CD4-positive, alpha-beta T cell treated with Interleukin-12 subunit alpha and Interleukin-12 subunit beta, for 1 hour (primary cell): ENCODE measurements at regions not wholly inside any gene's neighbourhood (a gene's known extent, or its start where the extent isn't known, plus 50 kb on each side); places are given as distances from the start of the nearest gene placed in this dataset.
"Not testable (repeated sequence)": the region's sequence is repeated elsewhere in the genome, so short reads cannot be mapped to it uniquely, and the experiment has no call there.

Experiments used
- DNase-seq: peaks from one replicate; pipeline ENCODE4 v3.0.0-alpha.2; 2020

- DNase-seq: no peak
These were observed 738.8 kb downstream of the AMY1C start for GRCh38 chr1:104488296-104489015.

GRCh38 chr1:104526158-104526795, 776.6 kb downstream of the AMY1C start:
- no peak for DNase-seq

DNA sequence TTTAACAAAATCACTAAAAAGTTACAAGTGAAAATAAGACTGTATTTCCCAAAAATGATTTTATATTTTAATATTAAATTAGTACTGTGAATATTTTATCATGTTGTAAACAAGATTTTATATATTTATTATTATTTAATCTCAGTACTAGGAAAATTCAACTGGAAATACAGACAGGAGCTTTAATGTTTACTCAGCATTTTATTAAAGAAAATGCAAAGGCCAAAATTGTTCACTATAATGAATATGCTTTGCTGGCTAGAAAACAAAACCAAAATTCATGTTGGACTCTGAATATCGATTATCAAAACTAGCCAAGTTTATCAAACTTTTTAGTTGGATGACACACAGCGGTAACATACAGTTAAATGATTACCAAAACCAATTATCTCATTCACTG, 782.3 kb downstream of the AMY1C start:
- DNase-seq: no peak

DNA sequence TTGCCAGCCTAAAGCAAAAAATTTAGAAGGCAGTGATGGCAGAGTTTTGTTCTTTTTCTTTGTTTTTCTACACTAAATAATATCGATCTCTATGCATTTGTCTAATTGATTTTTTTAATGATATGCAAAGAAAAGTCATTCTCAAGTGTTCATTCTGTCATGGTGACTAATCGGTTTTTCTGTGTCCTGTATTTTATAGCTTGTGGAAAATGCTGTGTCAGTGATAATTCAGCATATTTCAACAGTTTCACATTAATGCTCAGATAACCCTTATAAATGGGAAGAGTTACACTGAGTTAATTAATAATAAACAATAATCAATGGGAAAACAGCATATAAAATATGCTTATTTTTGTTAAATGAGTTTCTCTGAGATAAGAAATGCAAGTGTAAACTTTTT, 824.9 kb downstream of the AMY1C start:
- no peak for DNase-seq

DNA sequence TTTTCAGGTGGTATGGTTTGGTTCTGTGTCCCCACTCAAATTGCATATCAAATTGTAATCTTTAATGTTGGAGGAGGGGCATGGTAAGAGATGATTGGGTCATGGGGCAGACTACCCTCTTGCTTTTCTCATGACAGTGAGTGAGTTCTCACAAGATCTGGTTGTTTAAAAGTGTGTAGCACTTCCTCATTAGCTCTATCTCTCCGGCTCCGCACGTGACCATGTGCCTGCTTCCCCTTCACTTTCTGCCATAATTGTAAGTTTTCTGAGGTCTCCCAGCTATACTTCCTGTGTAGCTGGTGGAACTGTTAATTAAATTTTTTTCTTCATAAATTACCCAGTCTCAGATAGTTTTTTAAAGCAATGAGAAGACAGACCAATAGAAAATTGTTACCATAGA, 843.2 kb downstream of the AMY1C start:
- no peak for DNase-seq

DNA sequence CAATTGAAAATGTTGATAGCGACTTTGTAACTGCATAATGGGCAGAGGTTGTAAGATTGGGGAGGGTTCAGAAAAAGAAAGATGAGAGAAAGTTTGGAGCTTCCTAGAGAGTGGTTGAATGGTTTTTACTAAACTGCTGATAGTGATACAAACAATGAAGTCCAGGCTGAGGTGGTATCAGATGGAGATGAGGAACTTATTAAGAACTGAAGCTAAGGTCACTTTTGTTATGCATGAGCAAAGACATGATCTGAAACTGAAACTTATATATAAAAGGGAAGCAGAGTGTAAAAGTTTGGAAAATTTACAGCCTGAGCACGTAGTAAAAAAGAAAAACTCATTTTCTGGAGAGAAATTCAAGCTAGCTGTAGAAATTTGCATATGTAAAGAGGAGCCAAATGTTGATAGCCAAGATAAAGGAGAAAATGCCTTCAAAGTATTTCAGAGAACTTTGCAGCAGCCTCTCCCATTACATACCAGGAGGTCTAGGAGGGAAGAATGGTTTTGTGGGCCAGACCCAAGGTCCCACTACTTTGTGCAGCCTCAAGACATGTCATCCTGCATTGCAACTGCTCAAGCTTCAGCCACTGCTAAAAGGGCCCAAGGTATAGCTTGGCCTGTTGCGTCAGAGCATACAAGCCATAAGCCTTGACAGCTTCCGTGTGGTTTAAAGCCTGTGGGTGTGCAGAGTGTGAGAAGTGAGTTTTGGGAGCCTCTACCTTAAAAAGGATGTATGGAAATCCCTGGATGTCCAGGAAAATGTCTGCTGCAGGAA, 843.9 kb downstream of the AMY1C start:
- no peak for DNase-seq

DNA sequence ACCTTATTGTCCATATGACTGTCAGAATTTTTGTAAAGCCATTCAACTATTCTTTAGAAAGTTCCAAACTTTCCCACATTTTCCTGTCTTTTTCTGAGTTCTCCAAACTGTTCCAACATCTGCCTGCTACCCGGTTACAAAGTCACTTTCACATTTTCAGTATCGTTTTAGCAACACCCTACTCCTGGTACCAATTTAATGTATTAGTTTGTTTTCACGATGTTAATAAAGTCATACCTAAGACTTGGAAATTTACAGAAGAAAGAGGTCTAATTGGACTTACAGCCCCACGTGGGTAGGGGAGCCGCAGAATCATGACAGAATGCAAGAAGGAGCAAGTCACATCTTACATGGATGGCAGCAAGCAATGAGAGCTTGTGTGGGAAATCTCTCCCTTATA, 867.8 kb downstream of the AMY1C start:
- DNase-seq: no peak

DNA sequence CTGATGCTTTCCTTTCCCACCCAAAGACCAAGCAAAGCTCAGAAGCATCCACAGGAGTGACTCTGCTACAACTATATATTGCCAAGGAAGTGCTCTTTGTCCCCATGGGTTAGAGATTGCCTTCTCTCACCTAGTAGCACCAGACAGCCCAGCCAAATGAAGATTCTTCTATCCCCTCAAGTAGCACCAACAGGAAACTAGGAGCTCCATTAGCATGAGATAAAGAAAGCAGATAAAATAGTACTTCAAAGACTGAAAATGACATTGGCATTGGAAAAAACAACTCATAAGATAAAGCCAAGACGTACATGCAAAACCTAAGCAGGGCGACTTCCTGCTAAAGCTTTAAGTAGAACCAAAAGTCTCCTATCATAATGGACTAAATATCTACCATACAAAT, 871.5 kb downstream of the AMY1C start:
- no peak for DNase-seq

GRCh38 chr1:104624538-104624937, 874.8 kb downstream of the AMY1C start:
- DNase-seq: no peak

DNA sequence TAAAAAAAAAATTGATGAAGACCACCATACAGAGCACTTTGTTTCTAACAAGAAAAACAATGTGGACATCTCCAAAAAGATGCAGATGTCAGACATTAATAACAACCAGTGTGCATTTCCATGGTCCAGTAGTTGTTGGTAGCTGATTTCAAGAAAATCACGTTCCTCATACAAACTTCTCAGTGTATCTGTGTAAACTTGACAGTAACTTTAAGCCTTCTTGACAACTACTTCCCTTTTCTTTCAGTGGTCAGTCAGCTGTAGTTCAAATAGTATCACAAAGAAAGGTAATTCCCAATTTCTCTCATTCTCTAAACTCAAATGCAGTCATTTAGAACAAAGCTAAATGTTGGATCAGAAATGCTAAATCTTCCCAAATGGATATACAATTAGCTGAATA, 879.9 kb downstream of the AMY1C start:
- DNase-seq: no peak

DNA sequence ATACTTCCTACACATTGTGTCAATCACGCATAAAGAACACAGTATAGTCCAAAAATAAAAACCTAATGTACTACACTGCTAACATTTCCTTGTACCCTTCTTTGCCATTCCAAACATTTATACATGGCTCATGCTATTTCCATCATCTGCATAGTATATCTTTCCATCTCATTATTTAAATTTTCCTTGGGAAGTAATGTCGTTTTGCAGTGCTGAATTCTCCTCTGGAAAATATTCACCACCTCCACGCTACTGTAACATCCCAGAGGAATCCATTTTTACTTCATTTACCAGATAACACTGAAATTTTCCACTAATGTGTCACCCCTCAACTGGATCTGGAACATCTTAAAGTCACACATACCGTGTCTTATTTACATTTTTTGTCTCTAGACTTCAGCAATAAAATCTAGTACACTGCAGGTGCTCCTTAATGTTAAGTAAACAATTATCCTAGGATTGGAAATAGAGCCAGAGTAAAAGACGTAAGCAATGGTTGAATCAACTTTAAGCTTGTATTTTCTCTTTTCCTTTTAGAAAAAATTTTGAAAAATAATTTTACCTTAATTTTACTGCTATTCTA, 881.0 kb downstream of the AMY1C start:
- no peak for DNase-seq

DNA sequence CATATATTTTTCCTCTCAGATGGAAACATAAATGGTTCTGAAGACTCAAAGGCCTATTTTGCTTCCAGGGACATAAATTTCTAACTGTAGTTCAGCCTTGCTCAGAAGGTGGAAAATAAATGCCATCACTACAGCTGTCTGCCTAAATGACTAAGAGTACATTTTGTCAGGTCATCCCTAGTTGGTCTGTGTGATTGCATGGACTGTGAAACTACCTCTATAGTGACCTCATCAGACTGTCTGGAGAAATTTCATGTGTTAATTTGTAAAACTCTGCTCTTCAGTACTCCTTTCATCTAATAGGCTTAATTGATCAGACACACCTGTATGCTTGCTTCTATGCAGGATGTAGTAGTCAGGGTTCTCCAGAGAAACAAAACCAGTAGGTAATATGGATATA, 886.9 kb downstream of the AMY1C start:
- no peak for DNase-seq

GRCh38 chr1:104646233-104646632, 896.5 kb downstream of the AMY1C start:
- no peak for DNase-seq

DNA sequence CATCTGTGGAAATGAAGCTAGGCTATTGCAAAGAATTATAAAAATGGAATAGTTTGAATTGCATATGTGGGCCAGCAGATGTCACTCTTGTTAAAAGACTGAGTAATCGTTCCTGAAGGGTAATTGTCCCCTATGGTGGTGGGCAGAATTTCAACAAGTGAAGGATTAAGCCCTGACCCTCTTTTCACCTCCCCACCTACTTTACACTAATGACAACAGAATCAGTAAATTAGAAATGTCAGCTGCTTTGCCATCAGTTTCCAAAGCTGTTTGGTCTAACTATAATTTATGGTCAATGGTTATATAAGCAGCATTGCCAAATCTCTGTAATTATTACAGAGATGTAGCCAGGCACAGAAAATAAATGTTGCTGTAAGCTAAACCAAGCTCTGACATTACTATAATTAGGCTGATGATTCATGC, 898.6 kb downstream of the AMY1C start:
- no peak for DNase-seq

DNA sequence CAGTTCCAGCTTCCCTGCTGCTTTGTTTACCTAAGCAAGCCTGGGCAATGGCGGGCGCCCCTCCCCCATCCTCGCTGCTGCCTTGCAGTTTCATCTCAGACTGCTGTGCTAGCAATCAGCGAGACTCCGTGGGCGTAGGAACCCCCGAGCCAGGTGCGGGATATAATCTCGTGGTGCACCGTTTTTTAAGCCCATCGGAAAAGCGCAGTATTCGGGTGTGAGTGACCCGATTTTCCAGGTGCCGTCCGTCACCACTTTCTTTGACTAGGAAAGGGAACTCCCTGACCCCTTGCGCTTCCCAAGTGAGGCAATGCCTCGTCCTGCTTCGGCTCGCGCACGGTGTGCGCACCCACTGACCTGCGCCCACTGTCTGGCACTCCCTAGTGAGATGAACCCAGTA, 914.7 kb downstream of the AMY1C start:
- DNase-seq: not testable (repeated sequence)

- no peak for DNase-seq
These were observed 915.6 kb downstream of the AMY1C start for GRCh38 chr1:104665300-104665699.

GRCh38 chr1:104671684-104672353, 922.1 kb downstream of the AMY1C start:
- no peak for DNase-seq

DNA sequence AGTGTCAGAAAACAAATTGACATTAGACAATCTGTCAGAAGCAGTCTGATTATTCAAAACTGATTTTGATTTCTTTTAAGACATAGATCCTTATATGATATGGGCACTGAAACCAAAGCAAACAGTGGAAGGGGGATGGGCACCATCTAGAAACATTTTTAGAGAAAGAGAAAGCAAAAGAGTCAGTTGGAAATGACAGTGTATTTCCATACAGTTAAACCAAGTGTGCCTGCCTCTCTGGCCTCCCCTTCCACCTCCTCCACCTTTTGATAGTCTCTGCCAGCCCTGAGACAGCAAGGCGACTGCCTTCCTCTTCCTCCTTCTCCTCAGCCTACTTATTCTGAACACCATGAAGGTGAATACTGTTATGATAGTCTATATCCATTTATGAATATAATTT, 949.7 kb downstream of the AMY1C start:
- DNase-seq: no peak

GRCh38 chr1:104702731-104703130, 953.0 kb downstream of the AMY1C start:
- DNase-seq: no peak

DNA sequence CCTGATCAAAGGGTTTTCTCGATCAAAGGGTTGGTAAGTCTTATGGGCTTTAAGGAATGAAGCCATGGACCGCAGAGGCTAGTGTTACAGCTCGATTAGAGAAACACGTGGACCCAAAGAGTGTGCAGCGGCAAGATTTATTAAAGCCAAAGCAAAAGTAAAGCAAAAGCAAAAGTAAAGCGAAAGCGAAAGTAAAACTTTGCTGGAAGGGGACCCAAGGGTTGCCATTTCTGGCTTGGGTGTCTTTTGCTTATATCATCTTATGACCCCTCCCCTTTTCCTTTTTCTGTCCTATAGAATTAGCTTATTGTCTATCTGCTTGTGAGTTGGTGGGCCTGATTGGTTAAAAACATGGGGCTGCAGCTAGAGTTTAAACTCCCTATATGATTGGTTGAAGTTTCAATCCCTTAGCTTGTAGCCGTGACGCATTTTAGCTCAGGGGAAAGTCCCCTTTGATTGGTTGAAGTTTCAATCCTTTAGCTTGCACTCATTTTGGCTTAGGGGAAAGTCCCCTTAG, 957.0 kb downstream of the AMY1C start:
- DNase-seq: no peak

- no peak for DNase-seq
These were observed 969.1 kb downstream of the AMY1C start for GRCh38 chr1:104718752-104719151.

DNA sequence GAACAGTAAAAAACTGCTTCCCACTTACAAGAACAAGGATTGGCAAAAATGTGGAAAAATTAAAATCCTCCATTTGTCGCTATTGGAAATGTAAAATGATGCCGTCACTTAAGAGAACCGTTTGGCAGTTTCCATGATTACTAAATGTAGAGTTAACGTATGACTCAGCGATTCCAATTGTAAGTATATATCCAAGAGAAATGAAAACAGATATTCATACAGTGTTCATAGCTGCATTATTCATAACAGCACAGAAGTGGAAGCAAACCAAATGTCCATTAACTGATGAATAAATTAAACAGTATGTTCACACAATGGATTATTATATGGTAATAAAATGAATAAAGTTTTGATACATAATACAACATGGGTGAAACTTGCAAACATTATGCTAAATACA, 971.0 kb downstream of the AMY1C start:
- DNase-seq: no peak

DNA sequence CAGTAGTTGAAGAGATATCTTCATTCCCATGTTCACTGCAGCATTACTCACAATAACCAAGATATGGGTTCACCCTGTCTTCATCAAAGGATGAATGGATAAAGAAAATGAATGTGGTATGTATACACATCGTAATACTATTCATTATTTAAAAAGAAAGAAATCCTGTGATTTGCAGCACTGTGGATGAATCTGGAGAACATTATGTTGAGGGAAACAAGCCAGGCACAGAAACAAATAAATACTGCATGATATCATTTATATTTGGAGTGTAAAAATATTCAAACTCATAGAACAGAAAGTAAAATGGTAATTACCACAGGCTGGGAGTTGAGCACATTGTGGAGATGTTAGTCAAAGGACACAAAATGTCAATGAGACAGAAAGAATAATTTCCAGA, 977.2 kb downstream of the AMY1C start:
- no peak for DNase-seq
